ENCODE measurements at regions not wholly inside any gene's neighbourhood (a gene's known extent, or its start where the extent isn't known, plus 50 kb on each side); places are given as distances from the start of the nearest gene placed in this dataset.

DNA sequence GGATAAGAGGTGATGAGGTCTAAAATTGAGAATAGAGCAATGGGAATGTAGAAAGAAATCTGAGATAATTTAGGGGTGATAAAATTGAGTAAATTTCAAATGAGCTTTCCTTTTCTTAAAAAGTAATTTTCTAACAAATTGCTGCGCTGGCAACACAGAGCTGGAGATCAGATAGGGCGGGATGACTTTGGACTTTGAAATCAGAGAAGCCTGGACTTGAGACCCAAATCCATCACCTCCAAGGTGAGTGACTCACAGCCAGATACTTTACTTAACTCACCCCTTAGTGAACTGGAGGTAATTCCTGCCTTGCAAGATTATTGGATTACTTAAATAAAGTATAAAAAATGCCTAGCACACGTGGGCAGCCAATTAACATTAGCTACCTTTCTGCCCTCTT, 80.8 kb downstream of the P2RY1 start:
- H3K27ac ChIP-seq (ENCODE audit: low read length), result no peak overlapping the region
- no peaks in the 10 kb centered on the region for H4K20me1 ChIP-seq (ENCODE audit: insufficient read depth, low read length)
- DNase-seq, result no peak
- no peaks in the 10 kb centered on the region for H3K79me2 ChIP-seq (ENCODE audit: low read length)
- H3K36me3 ChIP-seq (replicated peaks; ENCODE audit: insufficient read depth, low read length), result no peaks in the 10 kb centered on the region
- no peaks in the 10 kb centered on the region for H3K27me3 ChIP-seq (replicated peaks; ENCODE audit: insufficient read depth, low read length)
- H3F3A ChIP-seq (ENCODE audit: insufficient read depth, low read length), result no peaks in the 10 kb centered on the region
- H3K4me2 ChIP-seq (ENCODE audit: low read depth, low read length), result no peak overlapping the region
- TF ChIP-seq EZH2phosphoT487 (IDR thresholded peaks at IDR 0.05; ENCODE audit: low read length) (no peak), EZH2 (optimal IDR thresholded peaks at IDR 0.05; ENCODE audit: low read depth, low read length) (no peak)
- TF ChIP-seq, protein P1, sequence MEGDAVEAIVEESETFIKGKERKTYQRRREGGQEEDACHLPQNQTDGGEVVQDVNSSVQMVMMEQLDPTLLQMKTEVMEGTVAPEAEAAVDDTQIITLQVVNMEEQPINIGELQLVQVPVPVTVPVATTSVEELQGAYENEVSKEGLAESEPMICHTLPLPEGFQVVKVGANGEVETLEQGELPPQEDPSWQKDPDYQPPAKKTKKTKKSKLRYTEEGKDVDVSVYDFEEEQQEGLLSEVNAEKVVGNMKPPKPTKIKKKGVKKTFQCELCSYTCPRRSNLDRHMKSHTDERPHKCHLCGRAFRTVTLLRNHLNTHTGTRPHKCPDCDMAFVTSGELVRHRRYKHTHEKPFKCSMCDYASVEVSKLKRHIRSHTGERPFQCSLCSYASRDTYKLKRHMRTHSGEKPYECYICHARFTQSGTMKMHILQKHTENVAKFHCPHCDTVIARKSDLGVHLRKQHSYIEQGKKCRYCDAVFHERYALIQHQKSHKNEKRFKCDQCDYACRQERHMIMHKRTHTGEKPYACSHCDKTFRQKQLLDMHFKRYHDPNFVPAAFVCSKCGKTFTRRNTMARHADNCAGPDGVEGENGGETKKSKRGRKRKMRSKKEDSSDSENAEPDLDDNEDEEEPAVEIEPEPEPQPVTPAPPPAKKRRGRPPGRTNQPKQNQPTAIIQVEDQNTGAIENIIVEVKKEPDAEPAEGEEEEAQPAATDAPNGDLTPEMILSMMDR (IDR thresholded peaks at IDR 0.05; ENCODE audit: low read length), result no peak
- no peak overlapping the region for H3K4me3 ChIP-seq (ENCODE audit: low read length)
- H2AFZ ChIP-seq (ENCODE audit: low read length), result no peak overlapping the region
- no peaks in the 10 kb centered on the region for H3K9me3 ChIP-seq (replicated peaks; ENCODE audit: insufficient read depth, low read length)
- H3K4me1 ChIP-seq (ENCODE audit: low read length), result no peaks in the 10 kb centered on the region
- H3K9ac ChIP-seq (ENCODE audit: low read length), result no peak overlapping the region
- no peaks in the 10 kb centered on the region for H3K9me2 ChIP-seq (replicated peaks; ENCODE audit: insufficient read depth, low read length)

DNA sequence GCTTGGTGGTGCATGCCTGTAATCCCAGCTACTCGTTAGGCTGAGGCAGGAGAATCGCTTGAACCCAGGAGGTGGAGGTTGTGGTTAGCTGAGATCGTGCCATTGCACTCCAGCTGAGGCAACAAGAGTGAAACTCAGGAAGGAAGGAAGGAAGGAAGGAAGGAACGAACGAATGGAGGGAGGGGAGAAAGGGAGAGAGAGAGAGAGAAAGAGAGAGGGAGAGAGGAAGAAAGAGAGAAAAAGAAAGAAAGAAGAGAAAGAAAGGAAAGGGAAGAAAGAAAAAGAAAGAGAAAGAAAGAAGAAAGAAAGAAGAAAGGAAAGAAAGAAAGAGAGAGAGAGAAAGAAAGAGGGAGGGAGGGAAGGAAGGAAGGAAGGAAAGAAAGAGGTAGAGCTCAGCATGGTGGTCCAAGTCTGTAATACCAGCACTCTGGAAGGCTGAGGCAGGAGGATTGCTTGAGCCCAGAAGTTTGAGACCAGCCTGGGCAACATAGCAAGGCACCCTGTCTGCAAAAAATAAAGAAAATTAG, 81.9 kb downstream of the P2RY1 start:
- H2AFZ ChIP-seq (ENCODE audit: low read length), result no peak overlapping the region
- H3K9me3 ChIP-seq (replicated peaks; ENCODE audit: insufficient read depth, low read length), result no peaks in the 10 kb centered on the region
- no peak overlapping the region for H3K4me2 ChIP-seq (ENCODE audit: low read depth, low read length)
- no peak for DNase-seq
- H3K9me2 ChIP-seq (replicated peaks; ENCODE audit: insufficient read depth, low read length), result no peaks in the 10 kb centered on the region
- H3K4me3 ChIP-seq (ENCODE audit: low read length), result no peak overlapping the region
- H3K27me3 ChIP-seq (replicated peaks; ENCODE audit: insufficient read depth, low read length), result no peaks in the 10 kb centered on the region
- TF ChIP-seq, protein P1 (IDR thresholded peaks at IDR 0.05; ENCODE audit: low read length), result no peak
- TF ChIP-seq EZH2phosphoT487 (IDR thresholded peaks at IDR 0.05; ENCODE audit: low read length) (no peak), EZH2 (optimal IDR thresholded peaks at IDR 0.05; ENCODE audit: low read depth, low read length) (no peak)
- H3K79me2 ChIP-seq (ENCODE audit: low read length), result no peaks in the 10 kb centered on the region
- no peak overlapping the region for H3K27ac ChIP-seq (ENCODE audit: low read length)
- H4K20me1 ChIP-seq (ENCODE audit: insufficient read depth, low read length), result no peaks in the 10 kb centered on the region
- no peaks in the 10 kb centered on the region for H3F3A ChIP-seq (ENCODE audit: insufficient read depth, low read length)
- H3K4me1 ChIP-seq (ENCODE audit: low read length), result no peaks in the 10 kb centered on the region
- no peak overlapping the region for H3K9ac ChIP-seq (ENCODE audit: low read length)
- no peaks in the 10 kb centered on the region for H3K36me3 ChIP-seq (replicated peaks; ENCODE audit: insufficient read depth, low read length)

DNA sequence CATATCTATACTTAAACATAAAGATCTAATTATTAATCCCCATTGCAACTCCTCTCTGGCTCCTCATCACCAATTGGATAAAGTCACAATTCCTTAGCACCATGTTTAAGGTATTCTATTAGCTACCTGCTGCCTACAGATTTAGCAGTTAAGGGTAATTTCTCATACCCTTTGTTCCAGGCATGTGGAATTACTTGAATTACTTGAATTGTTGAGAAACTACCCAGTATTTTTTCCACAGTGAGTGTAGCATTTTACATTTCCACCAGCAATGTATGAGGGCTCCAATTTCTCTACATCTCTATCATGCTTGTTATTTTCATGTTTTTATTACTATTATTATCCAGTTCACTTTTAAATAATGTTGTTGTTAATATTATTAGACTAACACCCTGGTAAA, 86.4 kb downstream of the P2RY1 start:
- Histone ChIP-seq H3K4me1 (ENCODE audit: low read length) (no peaks in the 10 kb centered on the region), H3K9me3 (replicated peaks; ENCODE audit: insufficient read depth, low read length) (no peaks in the 10 kb centered on the region), H3F3A (ENCODE audit: insufficient read depth, low read length) (no peaks in the 10 kb centered on the region), H3K27me3 (replicated peaks; ENCODE audit: insufficient read depth, low read length) (no peaks in the 10 kb centered on the region), H3K9me2 (replicated peaks; ENCODE audit: insufficient read depth, low read length) (no peaks in the 10 kb centered on the region), H3K9ac (ENCODE audit: low read length) (no peak overlapping the region), H4K20me1 (ENCODE audit: insufficient read depth, low read length) (no peaks in the 10 kb centered on the region), H3K79me2 (ENCODE audit: low read length) (no peaks in the 10 kb centered on the region), H3K27ac (ENCODE audit: low read length) (no peak overlapping the region), H3K4me2 (ENCODE audit: low read depth, low read length) (no peak overlapping the region), H2AFZ (ENCODE audit: low read length) (no peak overlapping the region), H3K36me3 (replicated peaks; ENCODE audit: insufficient read depth, low read length) (no peaks in the 10 kb centered on the region), H3K4me3 (ENCODE audit: low read length) (no peak overlapping the region)
- TF ChIP-seq, protein P1 (IDR thresholded peaks at IDR 0.05; ENCODE audit: low read length), result no peak
- no peak for TF ChIP-seq EZH2phosphoT487 (IDR thresholded peaks at IDR 0.05; ENCODE audit: low read length)
- DNase-seq, result no peak

Data from MM.1S (cell line).